Neutrophil (primary cell): ENCODE measurements at regions not wholly inside any gene's neighbourhood (a gene's known extent, or its start where the extent isn't known, plus 50 kb on each side); places are given as distances from the start of the nearest gene placed in this dataset.

Source experiments
- H3K27ac ChIP-seq: fragments of 200-600 bp; sonication (generic); 2 replicates; pipeline ENCODE4 v1.5.1; 2016; ENCODE audit warnings: mild to moderate bottlenecking, moderate library complexity
- H3K27me3 ChIP-seq: fragments of 200-600 bp; sonication (generic); 2 replicates; pipeline ENCODE4 v1.6.0; 2016; ENCODE audit warnings: mild to moderate bottlenecking
- H3K36me3 ChIP-seq: fragments of 200-600 bp; sonication (generic); 2 replicates; pipeline ENCODE4 v1.5.1; 2017
- H3K4me1 ChIP-seq, 2 experiments: fragments of 200-600 bp in 1 of 2; sonication (generic) in 1 of 2; 1 replicate in 1 of 2; 2 replicates in 1 of 2; pipeline versions ENCODE4 v1.5.1 to v1.6.1; 2013 to 2016; ENCODE audit warnings: low read depth in 1 of 2, low read length in 1 of 2, mild to moderate bottlenecking in 1 of 2, moderate library complexity in 1 of 2; ENCODE audit not compliant: control insufficient read depth in 1 of 2, insufficient read depth in 1 of 2
- H3K4me3 ChIP-seq, 2 experiments: fragments of 200-600 bp in 1 of 2; sonication (generic) in 1 of 2; 1 replicate in 1 of 2; 2 replicates in 1 of 2; pipeline ENCODE4 v1.5.1; 2013 to 2016; ENCODE audit warnings: low read depth in 1 of 2, low read length in 1 of 2, mild to moderate bottlenecking in 1 of 2, moderate library complexity in 1 of 2
- H3K9me3 ChIP-seq: fragments of 200-600 bp; sonication (generic); 2 replicates; pipeline ENCODE4 v1.5.1; 2016
- TF ChIP-seq, protein P1 (sequence below): fragments of 200-600 bp; sonication (generic); IDR thresholded peaks from 2 replicates; pipeline ENCODE4 v1.5.1; 2016; ENCODE audit warnings: antibody characterized with exemption

DNA sequence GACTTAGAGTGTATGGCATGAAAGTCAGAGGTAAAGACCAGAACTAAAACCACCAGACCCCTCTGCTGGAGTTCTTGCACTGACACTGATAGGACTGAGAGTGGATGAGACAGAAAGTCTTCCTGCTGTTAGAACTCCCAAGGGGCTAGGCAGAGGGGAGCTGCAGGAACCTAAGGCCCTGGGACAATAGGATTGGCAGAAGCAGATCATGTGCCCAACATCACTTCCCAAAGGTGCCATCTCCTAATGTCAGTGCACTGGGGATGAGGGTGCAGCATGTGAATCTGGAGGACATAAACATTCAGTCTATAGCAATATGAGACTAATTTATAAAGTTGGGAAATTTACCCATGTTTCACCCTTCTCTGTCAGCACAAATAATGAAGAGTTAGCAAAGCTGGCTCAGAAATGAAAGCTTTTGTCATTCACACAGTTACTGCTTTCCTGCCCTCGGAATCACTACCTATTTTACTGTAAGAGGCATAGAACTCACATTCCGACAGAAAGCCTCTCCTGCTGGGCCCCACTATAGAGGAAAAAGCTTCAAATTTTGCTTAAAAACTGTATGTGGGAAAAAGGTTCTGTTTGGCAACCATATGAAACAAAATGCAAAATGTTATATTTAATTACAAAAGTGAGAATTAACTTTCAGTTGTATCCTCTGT is 49.9 kb upstream of the SSX2IP start:
- no peaks in the 10 kb centered on the region for H3K27me3 ChIP-seq
- TF ChIP-seq, protein P1, sequence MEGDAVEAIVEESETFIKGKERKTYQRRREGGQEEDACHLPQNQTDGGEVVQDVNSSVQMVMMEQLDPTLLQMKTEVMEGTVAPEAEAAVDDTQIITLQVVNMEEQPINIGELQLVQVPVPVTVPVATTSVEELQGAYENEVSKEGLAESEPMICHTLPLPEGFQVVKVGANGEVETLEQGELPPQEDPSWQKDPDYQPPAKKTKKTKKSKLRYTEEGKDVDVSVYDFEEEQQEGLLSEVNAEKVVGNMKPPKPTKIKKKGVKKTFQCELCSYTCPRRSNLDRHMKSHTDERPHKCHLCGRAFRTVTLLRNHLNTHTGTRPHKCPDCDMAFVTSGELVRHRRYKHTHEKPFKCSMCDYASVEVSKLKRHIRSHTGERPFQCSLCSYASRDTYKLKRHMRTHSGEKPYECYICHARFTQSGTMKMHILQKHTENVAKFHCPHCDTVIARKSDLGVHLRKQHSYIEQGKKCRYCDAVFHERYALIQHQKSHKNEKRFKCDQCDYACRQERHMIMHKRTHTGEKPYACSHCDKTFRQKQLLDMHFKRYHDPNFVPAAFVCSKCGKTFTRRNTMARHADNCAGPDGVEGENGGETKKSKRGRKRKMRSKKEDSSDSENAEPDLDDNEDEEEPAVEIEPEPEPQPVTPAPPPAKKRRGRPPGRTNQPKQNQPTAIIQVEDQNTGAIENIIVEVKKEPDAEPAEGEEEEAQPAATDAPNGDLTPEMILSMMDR, result no peak
- H3K27ac ChIP-seq, result no peak overlapping the region
- H3K36me3 ChIP-seq, result no peaks in the 10 kb centered on the region
- no peak overlapping the region for H3K4me3 ChIP-seq
- no peaks in the 10 kb centered on the region for H3K9me3 ChIP-seq
- no peaks in the 10 kb centered on the region for H3K4me1 ChIP-seq
